RCC 7860 (cell line): ENCODE measurements at regions not wholly inside any gene's neighbourhood (a gene's known extent, or its start where the extent isn't known, plus 50 kb on each side); places are given as distances from the start of the nearest gene placed in this dataset.
A peak's percentile ranks its signal among the peaks of the same experiment; 100 is the strongest.

Experiments
- DNase-seq: peaks from one replicate; pipeline ENCODE4 v3.0.0-alpha.2; 2015; ENCODE audit warnings: low spot score
- FAIRE-seq: peaks from 2 replicates; lab custom pipeline; 2012; peaks lifted over from hg19 to GRCh38; lab: Jason Lieb, UNC

DNA sequence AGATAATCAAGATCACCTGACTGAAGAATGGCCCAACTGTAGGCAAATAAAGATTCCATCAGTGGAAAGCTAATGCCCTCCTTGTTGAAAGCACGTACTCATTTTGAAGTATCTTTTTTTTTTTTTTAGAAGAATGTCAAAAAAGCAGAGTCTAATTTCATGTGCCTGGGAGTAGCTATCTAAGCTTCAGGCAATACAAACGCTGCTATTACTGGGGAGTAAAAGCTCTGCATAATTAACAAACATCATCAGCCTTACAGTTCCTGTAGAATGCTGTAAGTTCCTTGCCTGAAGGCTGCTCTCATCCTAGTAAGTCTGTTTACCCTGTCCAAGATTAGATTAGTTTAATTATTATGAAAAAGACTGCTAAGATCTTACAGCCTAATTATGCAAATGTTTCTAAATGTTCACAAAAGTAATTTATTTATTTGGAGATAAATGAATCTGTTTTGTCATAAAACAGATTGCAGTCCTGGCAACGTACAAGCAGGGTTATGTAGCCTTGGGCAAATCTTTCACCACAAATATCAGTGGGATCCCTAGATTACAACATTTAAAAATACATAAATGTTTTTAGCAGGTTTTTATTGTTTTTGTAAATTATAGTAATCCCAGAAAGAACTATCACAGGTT is 451.3 kb upstream of the AGTR1 start:
- FAIRE-seq (no peak), DNase-seq (no peak)

GRCh38 chr3:148253713-148254112 is 444.0 kb upstream of the AGTR1 start:
- FAIRE-seq (no peak), DNase-seq (no peak)

- no peak for DNase-seq
- FAIRE-seq: no peak
Observed at GRCh38 chr3:148254402-148254801, 443.3 kb upstream of the AGTR1 start.

DNA sequence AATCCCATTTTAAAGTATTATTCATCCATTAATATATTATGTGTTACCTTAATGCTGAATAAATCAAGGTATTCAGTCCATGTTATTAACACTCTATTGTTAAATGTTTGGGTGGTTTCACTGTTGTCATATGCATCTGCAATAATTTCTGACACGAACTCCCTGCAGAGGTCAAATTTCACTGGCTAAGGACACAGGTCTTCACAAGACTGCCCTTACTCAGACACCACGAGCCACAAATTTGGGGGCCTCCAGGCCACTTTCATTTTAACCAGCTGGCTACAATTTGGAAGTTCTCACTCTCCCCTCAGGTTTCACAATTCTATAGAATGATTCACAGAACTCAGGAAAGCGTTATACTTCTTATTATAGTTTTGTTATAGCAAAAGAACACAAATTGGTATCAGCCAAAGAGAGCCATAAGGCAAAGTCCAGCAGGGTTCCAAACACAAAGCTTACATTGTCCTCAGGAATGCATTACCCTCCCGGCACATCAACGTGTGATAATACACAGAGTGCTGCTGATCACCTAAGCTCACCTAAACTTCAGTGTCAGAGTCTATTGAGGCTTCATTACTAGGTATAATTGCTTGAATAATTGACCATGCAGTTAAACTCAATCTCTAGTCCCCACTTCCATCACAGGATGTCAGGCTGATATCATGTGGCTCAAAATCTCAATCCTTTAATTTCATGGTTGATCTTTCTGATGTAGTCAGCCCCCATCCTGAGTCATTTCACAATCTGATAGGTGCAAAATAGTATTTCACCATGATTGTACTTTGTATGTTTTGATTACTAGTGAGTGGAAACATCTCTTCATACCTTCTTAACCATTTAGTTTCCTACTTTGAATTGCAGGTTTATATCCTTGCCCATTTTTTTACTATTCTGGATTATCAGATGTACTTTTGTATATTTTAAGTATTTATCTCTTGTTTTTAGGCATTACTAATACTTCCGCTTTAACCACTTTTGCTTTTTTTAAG is 441.4 kb upstream of the AGTR1 start:
- FAIRE-seq (no peak), DNase-seq (no peak)

DNA sequence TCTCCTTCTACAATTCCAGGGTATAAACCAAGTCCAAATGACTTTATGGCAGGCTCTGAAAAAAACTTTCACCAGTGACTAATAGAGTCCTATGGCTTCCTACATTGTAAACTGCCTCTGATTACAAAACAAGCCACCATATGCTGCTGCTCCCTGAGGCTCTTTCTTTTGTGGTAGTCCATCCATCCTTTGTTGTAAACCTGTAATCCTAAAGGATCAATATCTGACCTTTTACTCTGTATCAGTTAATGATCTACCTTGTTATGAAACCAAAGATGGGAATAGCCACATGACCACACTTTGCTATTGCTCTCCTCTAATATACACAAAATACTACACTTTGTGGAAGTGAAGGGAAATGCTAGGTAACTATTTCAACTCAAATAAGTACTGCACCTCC is 434.7 kb upstream of the AGTR1 start:
- DNase-seq (no peak), FAIRE-seq (no peak)

DNA sequence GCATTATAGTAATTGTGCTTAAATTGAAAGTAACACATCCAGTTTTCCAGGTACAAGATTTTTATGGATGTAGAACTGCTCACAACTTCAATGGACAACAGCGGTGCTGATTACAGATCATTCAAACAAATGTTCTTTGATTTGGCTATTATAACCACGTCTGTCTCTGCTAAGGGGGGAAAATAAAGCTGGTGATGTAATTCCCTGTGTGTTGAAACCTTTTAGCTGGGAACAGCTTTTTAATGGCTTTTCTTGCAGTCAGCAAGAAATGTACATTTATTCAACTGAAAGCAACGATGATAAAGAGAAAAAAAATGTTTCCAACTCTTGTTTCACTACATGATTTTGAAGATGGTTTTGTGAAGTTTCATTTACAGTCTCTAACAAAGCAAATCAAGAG is 431.9 kb upstream of the AGTR1 start:
- FAIRE-seq (no peak), DNase-seq (no peak)

DNA sequence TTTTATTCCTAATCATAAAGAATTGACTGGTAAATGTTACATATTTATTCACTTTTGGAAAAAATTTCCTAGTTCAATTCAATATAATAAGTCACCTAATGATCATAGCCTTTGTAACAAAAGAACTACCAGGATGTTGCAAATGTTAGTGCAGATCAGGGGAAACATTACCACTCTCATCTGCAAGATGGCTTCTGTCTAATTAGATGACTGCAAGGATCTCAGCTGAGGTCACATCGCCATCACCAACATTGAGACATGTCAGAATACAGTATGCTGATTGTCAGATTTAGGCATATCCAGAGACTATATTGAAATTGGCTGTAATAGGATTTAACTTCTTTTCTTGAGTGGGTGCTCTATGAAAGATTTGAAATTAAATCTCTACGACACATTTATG is 431.4 kb upstream of the AGTR1 start:
- FAIRE-seq (no peak), DNase-seq (no peak)

- no peak for FAIRE-seq
- DNase-seq: no peak
Observed at GRCh38 chr3:148269816-148270215, 427.9 kb upstream of the AGTR1 start.

- DNase-seq (no peak), FAIRE-seq (no peak)
Observed at GRCh38 chr3:148280623-148281242, 417.0 kb upstream of the AGTR1 start.

- FAIRE-seq (no peak), DNase-seq (no peak)
Observed at GRCh38 chr3:148289159-148289558, 408.5 kb upstream of the AGTR1 start.

- FAIRE-seq (no peak), DNase-seq (no peak)
Observed at GRCh38 chr3:148297013-148297412, 400.7 kb upstream of the AGTR1 start.

- no peak for DNase-seq
- no peak for FAIRE-seq
Observed at GRCh38 chr3:148307443-148307843, 390.3 kb upstream of the AGTR1 start.

- no peak for FAIRE-seq
- DNase-seq: no peak
Observed at GRCh38 chr3:148309390-148310035, 388.2 kb upstream of the AGTR1 start.

DNA sequence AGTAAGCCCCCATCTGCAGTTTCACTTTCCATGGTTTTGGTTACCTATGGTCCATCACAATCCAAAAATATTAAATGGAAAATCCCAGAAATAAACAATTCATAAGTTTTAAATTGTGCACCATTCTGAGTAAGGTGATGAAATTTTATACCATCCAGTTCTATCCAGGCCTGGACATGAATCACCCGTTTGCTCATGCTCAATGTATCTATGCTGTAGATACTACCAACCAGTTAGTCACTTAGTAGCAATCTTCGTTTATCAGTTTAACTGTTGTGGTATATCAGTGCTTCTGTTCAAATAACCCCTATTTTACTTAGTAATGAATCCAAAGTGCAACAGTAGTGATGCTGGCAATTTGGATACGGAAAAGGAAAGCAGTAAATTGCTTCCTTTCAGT is 381.9 kb upstream of the AGTR1 start:
- DNase-seq (no peak), FAIRE-seq (no peak)

DNA sequence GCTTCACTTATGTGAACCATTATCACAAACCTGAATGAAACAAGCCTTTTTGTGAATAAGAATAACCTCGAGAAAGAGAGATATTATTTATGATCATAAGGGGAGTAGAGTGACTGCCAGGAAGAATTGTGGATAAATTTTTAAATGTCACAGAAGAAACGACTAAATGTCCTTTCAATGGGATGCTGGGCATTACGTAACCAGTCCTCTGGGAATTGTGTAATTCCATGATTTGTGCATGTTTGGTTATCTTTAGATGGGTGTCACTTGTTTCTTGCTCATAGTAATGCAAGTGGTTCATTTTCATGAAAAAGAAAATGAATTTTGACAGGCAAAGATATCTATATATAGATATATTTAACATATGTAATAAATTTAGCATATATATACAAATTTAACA is 379.5 kb upstream of the AGTR1 start:
- FAIRE-seq: no peak
- DNase-seq: no peak

DNA sequence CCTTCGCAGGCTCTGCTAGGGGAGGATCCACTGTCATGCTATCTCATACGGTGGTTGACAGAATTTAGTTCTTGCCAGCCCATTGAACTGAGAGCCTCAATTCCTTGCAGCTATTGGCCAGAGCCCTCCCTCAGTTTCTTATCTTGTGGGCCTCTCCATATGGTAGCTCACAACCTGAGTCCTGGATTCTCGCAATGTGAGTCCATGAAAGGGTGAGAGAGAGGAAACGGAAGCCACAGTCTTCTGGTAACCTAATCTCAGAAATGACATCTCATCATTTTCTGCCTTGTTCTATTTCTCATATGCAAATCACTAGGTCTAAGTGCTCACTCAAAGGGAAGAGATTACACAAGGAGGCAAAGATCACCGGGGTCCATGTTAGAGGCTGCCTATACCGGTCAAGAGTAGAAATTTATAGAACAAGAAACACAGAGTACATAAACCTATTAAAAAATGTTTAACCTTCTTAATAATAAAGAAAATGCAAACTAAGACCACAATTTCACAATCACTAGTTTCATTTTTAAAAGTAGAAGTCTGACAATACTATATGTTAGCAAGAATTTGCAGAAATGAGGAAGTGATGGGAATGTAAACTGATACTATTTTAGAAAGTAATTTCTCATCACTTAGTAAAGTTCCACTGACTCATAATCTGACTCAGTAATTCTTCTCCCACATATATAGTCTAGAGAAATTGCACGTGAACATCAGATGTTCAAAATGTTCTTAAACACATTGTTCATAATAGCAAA is 378.4 kb upstream of the AGTR1 start:
- FAIRE-seq (no peak), DNase-seq (peak; percentile 19)

DNA sequence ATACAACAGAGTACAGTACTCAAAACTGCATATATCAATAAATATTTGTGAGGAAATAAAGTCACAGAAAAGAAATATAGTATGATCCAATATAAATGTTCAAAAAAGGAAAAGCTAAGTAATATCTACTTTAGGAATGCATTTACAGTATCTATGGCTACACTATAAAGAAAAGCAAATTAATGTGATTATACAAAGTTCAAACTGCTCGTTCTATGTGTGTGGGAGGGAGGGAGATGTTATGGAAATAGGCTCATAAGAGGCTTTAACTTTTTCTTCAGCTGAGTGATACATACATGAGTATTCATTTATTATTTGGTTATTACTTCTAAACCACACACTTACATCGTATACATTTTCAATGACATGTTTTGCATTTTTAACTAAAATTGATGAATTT is 377.7 kb upstream of the AGTR1 start:
- FAIRE-seq: no peak
- no peak for DNase-seq

DNA sequence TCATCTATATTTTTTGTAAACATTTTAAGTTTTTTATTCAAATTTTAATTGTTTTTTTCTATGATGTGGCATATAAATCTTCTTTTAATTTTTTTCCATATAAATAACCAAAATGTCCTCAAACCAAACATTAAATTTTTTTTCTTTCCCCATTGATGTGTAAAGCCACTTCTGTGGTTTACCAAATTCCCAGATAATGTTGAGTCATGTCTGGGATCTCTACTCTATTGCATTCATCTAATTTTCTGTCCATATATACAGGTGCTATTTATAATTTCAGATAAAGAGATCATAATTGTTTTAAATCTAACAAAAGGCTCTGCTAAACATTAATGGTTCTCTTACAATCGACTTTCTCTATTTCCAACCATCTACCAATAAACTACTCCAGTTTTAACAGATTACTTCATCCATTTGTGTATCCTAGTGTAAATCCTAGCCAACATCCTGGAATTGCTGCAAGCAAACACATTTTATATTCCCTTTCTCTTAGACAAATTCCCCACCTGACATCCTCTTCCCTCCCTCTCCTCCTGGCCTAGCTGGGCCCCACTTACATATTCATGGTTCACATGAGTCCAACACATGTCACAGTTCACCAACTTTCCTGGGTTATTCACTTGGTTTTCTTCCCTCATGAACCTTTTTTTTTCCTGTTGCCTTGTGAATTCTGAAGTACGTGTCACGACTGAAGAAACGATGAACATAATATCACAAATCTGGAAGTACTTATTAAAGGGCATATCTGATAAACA is 368.0 kb upstream of the AGTR1 start:
- FAIRE-seq (peak; percentile 73), DNase-seq (peak; percentile 16)

DNA sequence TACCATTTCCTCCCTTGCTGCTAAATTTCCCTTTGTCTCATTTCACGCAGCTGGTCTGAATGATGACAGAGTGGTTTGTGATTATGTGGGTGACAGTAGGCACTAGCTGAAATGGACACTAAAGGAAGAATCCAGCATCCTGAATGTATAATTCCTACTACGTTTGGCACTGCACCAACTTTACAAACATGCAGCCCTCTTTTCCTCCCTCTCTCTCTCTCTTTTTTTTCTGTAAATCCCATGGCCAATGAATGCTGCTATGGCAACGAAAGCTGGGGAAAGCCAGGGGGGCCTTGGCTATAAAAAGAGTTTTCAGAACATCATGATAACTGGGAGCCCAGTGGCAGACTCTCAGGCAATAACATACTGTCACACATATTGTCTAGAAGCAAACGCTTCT is 367.2 kb upstream of the AGTR1 start:
- FAIRE-seq (no peak), DNase-seq (no peak)
